Stimulated activated CD8-positive, alpha-beta memory T cell treated with anti-CD3 and anti-CD28 coated beads, Interleukin-7, amount 100 ng/mL, for 4 hours (primary cell): ENCODE measurements at regions not wholly inside any gene's neighbourhood (a gene's known extent, or its start where the extent isn't known, plus 50 kb on each side); places are given as distances from the start of the nearest gene placed in this dataset.

ENCODE experiments used
- DNase-seq, 2 donors: peaks; one replicate each; pipeline ENCODE4 v3.0.0-alpha.2; 2020; ENCODE audit warnings: low read depth in 2 of 2

- DNase-seq: no peak
Measured at GRCh38 chr19:31784671-31785101, 435.4 kb upstream of the TSHZ3 start.

GRCh38 chr19:31801611-31802010, 452.4 kb upstream of the TSHZ3 start:
- no peak for DNase-seq

- no peak for DNase-seq
Measured at GRCh38 chr19:31803835-31804446, 454.7 kb upstream of the TSHZ3 start.

- DNase-seq: no peak
Measured at GRCh38 chr19:31804668-31805067, 455.4 kb upstream of the TSHZ3 start.

- DNase-seq: no peak
Measured at GRCh38 chr19:31810536-31811109, 461.4 kb upstream of the TSHZ3 start.

GRCh38 chr19:31817971-31818797, 468.9 kb upstream of the TSHZ3 start:
- no peak for DNase-seq

- no peak for DNase-seq
Measured at GRCh38 chr19:31818798-31819105, 469.5 kb upstream of the TSHZ3 start.

GRCh38 chr19:31819837-31820236, 470.6 kb upstream of the TSHZ3 start:
- no peak for DNase-seq

- no peak for DNase-seq
Measured at GRCh38 chr19:31821346-31821745, 472.1 kb upstream of the TSHZ3 start.

- no peak for DNase-seq
Measured at GRCh38 chr19:31825134-31826094, 476.2 kb upstream of the TSHZ3 start.

- DNase-seq: no peak
Measured at GRCh38 chr19:31826325-31826724, 477.1 kb upstream of the TSHZ3 start.

GRCh38 chr19:31831421-31832175, 482.4 kb upstream of the TSHZ3 start:
- no peak for DNase-seq

GRCh38 chr19:31832176-31832548, 482.9 kb upstream of the TSHZ3 start:
- no peak for DNase-seq

GRCh38 chr19:31834070-31834469, 484.8 kb upstream of the TSHZ3 start:
- no peak for DNase-seq

GRCh38 chr19:31838163-31838815, 489.1 kb upstream of the TSHZ3 start:
- no peak for DNase-seq

- no peak for DNase-seq
Measured at GRCh38 chr19:31840371-31840770, 491.1 kb upstream of the TSHZ3 start.

- DNase-seq: no peak
Measured at GRCh38 chr19:31841755-31842154, 492.5 kb upstream of the TSHZ3 start.

- DNase-seq: no peak
Measured at GRCh38 chr19:31863122-31863521, 482.3 kb upstream of the ZNF507 start.

GRCh38 chr19:31874313-31874712, 471.1 kb upstream of the ZNF507 start:
- no peak for DNase-seq

- no peak for DNase-seq
Measured at GRCh38 chr19:31875591-31875990, 469.8 kb upstream of the ZNF507 start.

GRCh38 chr19:31880283-31880682, 465.1 kb upstream of the ZNF507 start:
- no peak for DNase-seq
